ENCODE measurements at regions not wholly inside any gene's neighbourhood (a gene's known extent, or its start where the extent isn't known, plus 50 kb on each side); places are given as distances from the start of the nearest gene placed in this dataset.
"Not testable (repeated sequence)": the region's sequence is repeated elsewhere in the genome, so short reads cannot be mapped to it uniquely, and the experiment has no call there.

GRCh38 chr14:55838529-55839052 lies 258.6 kb downstream of the KTN1 start:
- no peak for DNase-seq (ENCODE audit: low spot score in 2 of 2)
- 63% methylated on average over 3 of the region's 3 CpGs for WGBS
- no peak for TF ChIP-seq EP300 (IDR thresholded peaks at IDR 0.05)
- no peak for TF ChIP-seq POLR2AphosphoS5 (IDR thresholded peaks at IDR 0.05)
- TF ChIP-seq POLR2A (IDR thresholded peaks at IDR 0.05): no peak
- no peak for TF ChIP-seq CTCF (IDR thresholded peaks at IDR 0.05)

GRCh38 chr14:55839301-55839947 lies 259.4 kb downstream of the KTN1 start:
- WGBS: 85% methylated on average over 14 of the region's 41 CpGs
- not testable (repeated sequence) for H3K4me1 ChIP-seq; H3K9me3 ChIP-seq; H3K4me3 ChIP-seq; DNase-seq (ENCODE audit: low spot score in 2 of 2); H3K36me3 ChIP-seq; H3K27ac ChIP-seq; H3K27me3 ChIP-seq

More at GRCh38 chr14:55838529-55839052, 258.6 kb downstream of the KTN1 start:
- H3K27me3 ChIP-seq: no peaks in the 10 kb centered on the region
- no peaks in the 10 kb centered on the region for H3K9me3 ChIP-seq
- no peaks in the 10 kb centered on the region for H3K4me1 ChIP-seq
- H3K36me3 ChIP-seq: no peaks in the 10 kb centered on the region
- H3K27ac ChIP-seq: no peak overlapping the region
- H3K4me3 ChIP-seq: no peak overlapping the region

- no peaks in the 10 kb centered on the region for H3K9me3 ChIP-seq
- TF ChIP-seq POLR2A (IDR thresholded peaks at IDR 0.05) (no peak), CTCF (IDR thresholded peaks at IDR 0.05) (no peak), EP300 (IDR thresholded peaks at IDR 0.05) (no peak), POLR2AphosphoS5 (IDR thresholded peaks at IDR 0.05) (no peak)
- no peaks in the 10 kb centered on the region for H3K27me3 ChIP-seq
- no peaks in the 10 kb centered on the region for H3K36me3 ChIP-seq
- no peak for DNase-seq (ENCODE audit: low spot score in 2 of 2)
- H3K4me3 ChIP-seq: no peak overlapping the region
- no peak overlapping the region for H3K27ac ChIP-seq
- H3K4me1 ChIP-seq: no peaks in the 10 kb centered on the region
- WGBS: 88% methylated on average over 6 of the region's 6 CpGs
Observed at GRCh38 chr14:55840821-55841220, 260.8 kb downstream of the KTN1 start.

- H3K36me3 ChIP-seq: no peaks in the 10 kb centered on the region
- peaks cover 5% of the 10 kb centered on the region for H3K4me1 ChIP-seq
- H3K27me3 ChIP-seq: no peaks in the 10 kb centered on the region
- TF ChIP-seq POLR2A (IDR thresholded peaks at IDR 0.05): no peak
- no peak for TF ChIP-seq POLR2AphosphoS5 (IDR thresholded peaks at IDR 0.05)
- TF ChIP-seq EP300 (IDR thresholded peaks at IDR 0.05): no peak
- no peak for TF ChIP-seq CTCF (IDR thresholded peaks at IDR 0.05)
- H3K27ac ChIP-seq: no peak overlapping the region
- DNase-seq (ENCODE audit: low spot score in 2 of 2): no peak
- H3K4me3 ChIP-seq: no peak overlapping the region
- no peaks in the 10 kb centered on the region for H3K9me3 ChIP-seq
- 91% methylated on average over 6 of the region's 6 CpGs for WGBS
Observed at GRCh38 chr14:55841625-55842024, 261.6 kb downstream of the KTN1 start.

GRCh38 chr14:55843718-55844403 lies 263.9 kb downstream of the KTN1 start:
- TF ChIP-seq CTCF (IDR thresholded peaks at IDR 0.05): no peak
- TF ChIP-seq POLR2AphosphoS5 (IDR thresholded peaks at IDR 0.05): no peak
- no peak for TF ChIP-seq POLR2A (IDR thresholded peaks at IDR 0.05)
- no peak for TF ChIP-seq EP300 (IDR thresholded peaks at IDR 0.05)
- Histone ChIP-seq H3K9me3 (no peaks in the 10 kb centered on the region), H3K36me3 (no peaks in the 10 kb centered on the region), H3K4me3 (no peak overlapping the region), H3K27me3 (no peaks in the 10 kb centered on the region), H3K4me1 (peaks cover 13% of the 10 kb centered on the region), H3K27ac (no peak overlapping the region)
- 74% methylated on average over 8 of the region's 8 CpGs for WGBS
- DNase-seq (ENCODE audit: low spot score in 2 of 2): no peak
